GM23338 (cell line): ENCODE measurements at regions not wholly inside any gene's neighbourhood (a gene's known extent, or its start where the extent isn't known, plus 50 kb on each side); places are given as distances from the start of the nearest gene placed in this dataset.

ENCODE experiments used
- CREB1 ChIP-seq: fragments of 250-450 bp; sonication (Bioruptor Pico); IDR thresholded peaks from 2 replicates; pipeline ENCODE4 v1.5.0; 2020; ENCODE audit warnings: low read depth, mild to moderate bottlenecking, moderate library complexity
- CTCF ChIP-seq, 2 experiments: fragments of 200-600 bp in 1 of 2; sonication (generic) in 1 of 2; conservative IDR thresholded peaks; 2 replicates each; pipeline versions ENCODE4 v1.5.1 to v1.6.1; 2016 to 2017; ENCODE audit warnings: antibody characterized with exemption in 2 of 2, low read depth in 2 of 2, mild to moderate bottlenecking in 2 of 2, moderate library complexity in 1 of 2

GRCh38 chr5:152514827-152515397 is 109.8 kb upstream of the NMUR2 start:
- TF ChIP-seq CTCF (conservative IDR thresholded peaks at IDR 0.05; ENCODE audit: low read depth in 2 of 2) (peak; percentile 49 to 71; a peak in 3 of 4 replicates), CREB1 (no peak)
